HL-60 (cell line): ENCODE measurements at regions not wholly inside any gene's neighbourhood (a gene's known extent, or its start where the extent isn't known, plus 50 kb on each side); places are given as distances from the start of the nearest gene placed in this dataset.

Source experiments
- POLR2AphosphoS5 ChIP-seq: IDR thresholded peaks from 2 replicates; pipeline ENCODE4 v1.6.1; 2012; ENCODE audit warnings: low read depth
- SPI1 ChIP-seq: IDR thresholded peaks from 2 replicates; pipeline ENCODE4 v1.6.1; 2012; ENCODE audit warnings: low read depth, mild to moderate bottlenecking, borderline replicate concordance
- TF ChIP-seq, protein P1 (sequence below): IDR thresholded peaks from one replicate; pipeline ENCODE4 v1.5.1; 2011; ENCODE audit warnings: low read length, control low read depth, inconsistent platforms; ENCODE audit not compliant: insufficient read depth
- TF ChIP-seq, protein P2 (sequence below): IDR thresholded peaks from 2 replicates; pipeline ENCODE4 v1.6.1; 2012; ENCODE audit warnings: low read depth; ENCODE audit not compliant: insufficient replicate concordance

- TF ChIP-seq POLR2AphosphoS5, result no peak
- TF ChIP-seq, protein P1, sequence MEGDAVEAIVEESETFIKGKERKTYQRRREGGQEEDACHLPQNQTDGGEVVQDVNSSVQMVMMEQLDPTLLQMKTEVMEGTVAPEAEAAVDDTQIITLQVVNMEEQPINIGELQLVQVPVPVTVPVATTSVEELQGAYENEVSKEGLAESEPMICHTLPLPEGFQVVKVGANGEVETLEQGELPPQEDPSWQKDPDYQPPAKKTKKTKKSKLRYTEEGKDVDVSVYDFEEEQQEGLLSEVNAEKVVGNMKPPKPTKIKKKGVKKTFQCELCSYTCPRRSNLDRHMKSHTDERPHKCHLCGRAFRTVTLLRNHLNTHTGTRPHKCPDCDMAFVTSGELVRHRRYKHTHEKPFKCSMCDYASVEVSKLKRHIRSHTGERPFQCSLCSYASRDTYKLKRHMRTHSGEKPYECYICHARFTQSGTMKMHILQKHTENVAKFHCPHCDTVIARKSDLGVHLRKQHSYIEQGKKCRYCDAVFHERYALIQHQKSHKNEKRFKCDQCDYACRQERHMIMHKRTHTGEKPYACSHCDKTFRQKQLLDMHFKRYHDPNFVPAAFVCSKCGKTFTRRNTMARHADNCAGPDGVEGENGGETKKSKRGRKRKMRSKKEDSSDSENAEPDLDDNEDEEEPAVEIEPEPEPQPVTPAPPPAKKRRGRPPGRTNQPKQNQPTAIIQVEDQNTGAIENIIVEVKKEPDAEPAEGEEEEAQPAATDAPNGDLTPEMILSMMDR, result no peak
- TF ChIP-seq SPI1, result no peak
- TF ChIP-seq, protein P2, sequence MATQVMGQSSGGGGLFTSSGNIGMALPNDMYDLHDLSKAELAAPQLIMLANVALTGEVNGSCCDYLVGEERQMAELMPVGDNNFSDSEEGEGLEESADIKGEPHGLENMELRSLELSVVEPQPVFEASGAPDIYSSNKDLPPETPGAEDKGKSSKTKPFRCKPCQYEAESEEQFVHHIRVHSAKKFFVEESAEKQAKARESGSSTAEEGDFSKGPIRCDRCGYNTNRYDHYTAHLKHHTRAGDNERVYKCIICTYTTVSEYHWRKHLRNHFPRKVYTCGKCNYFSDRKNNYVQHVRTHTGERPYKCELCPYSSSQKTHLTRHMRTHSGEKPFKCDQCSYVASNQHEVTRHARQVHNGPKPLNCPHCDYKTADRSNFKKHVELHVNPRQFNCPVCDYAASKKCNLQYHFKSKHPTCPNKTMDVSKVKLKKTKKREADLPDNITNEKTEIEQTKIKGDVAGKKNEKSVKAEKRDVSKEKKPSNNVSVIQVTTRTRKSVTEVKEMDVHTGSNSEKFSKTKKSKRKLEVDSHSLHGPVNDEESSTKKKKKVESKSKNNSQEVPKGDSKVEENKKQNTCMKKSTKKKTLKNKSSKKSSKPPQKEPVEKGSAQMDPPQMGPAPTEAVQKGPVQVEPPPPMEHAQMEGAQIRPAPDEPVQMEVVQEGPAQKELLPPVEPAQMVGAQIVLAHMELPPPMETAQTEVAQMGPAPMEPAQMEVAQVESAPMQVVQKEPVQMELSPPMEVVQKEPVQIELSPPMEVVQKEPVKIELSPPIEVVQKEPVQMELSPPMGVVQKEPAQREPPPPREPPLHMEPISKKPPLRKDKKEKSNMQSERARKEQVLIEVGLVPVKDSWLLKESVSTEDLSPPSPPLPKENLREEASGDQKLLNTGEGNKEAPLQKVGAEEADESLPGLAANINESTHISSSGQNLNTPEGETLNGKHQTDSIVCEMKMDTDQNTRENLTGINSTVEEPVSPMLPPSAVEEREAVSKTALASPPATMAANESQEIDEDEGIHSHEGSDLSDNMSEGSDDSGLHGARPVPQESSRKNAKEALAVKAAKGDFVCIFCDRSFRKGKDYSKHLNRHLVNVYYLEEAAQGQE, result no peak
Measured at GRCh38 chr15:97013491-97013890, 683.0 kb downstream of the NR2F2 start.
